H9 (cell line): ENCODE measurements at regions not wholly inside any gene's neighbourhood (a gene's known extent, or its start where the extent isn't known, plus 50 kb on each side); places are given as distances from the start of the nearest gene placed in this dataset.

ENCODE experiments used
- DNase-seq: peaks from one replicate; pipeline ENCODE4 v3.0.0-alpha.2; 2017
- H2AFZ ChIP-seq: one replicate; pipeline ENCODE4 v1.6.1; 2013; ENCODE audit warnings: mild to moderate bottlenecking, low read length, control low read depth, moderate library complexity
- H2AK5ac ChIP-seq: 2 replicates; pipeline ENCODE4 v1.6.1; 2013; ENCODE audit warnings: low read length, control low read depth, mixed read lengths; ENCODE audit not compliant: insufficient read length
- H2BK120ac ChIP-seq: one replicate; pipeline ENCODE4 v1.6.1; 2013; ENCODE audit warnings: low read depth, mild to moderate bottlenecking, low read length, control low read depth, inconsistent platforms; ENCODE audit not compliant: poor library complexity, severe bottlenecking
- H2BK12ac ChIP-seq: 2 replicates; pipeline ENCODE4 v1.6.1; 2013; ENCODE audit warnings: low read length, control low read depth, mixed read lengths, low read depth; ENCODE audit not compliant: insufficient read length
- H2BK15ac ChIP-seq: 2 replicates; pipeline ENCODE4 v1.6.1; 2013; ENCODE audit warnings: low read depth, low read length, control low read depth
- H2BK20ac ChIP-seq: one replicate; pipeline ENCODE4 v1.6.1; 2013; ENCODE audit warnings: low read depth, mild to moderate bottlenecking, low read length, control low read depth, inconsistent platforms; ENCODE audit not compliant: poor library complexity, severe bottlenecking
- H2BK5ac ChIP-seq: 2 replicates; pipeline ENCODE4 v1.6.1; 2013; ENCODE audit warnings: low read length, control low read depth, mixed read lengths; ENCODE audit not compliant: insufficient read length
- H3K14ac ChIP-seq: 2 replicates; pipeline ENCODE4 v1.6.1; 2013; ENCODE audit warnings: low read length, control low read depth; ENCODE audit not compliant: insufficient read depth
- H3K18ac ChIP-seq: 2 replicates; pipeline ENCODE4 v1.6.1; 2013; ENCODE audit warnings: low read depth, mild to moderate bottlenecking, mixed read lengths, low read length, control low read depth; ENCODE audit not compliant: insufficient read length
- H3K23ac ChIP-seq: 2 replicates; pipeline ENCODE4 v1.6.1; 2013; ENCODE audit warnings: low read length, control low read depth, mixed read lengths, low read depth; ENCODE audit not compliant: insufficient read length
- H3K23me2 ChIP-seq: 2 replicates; pipeline ENCODE4 v1.6.1; 2013; ENCODE audit warnings: low read depth, mild to moderate bottlenecking, mixed read lengths, low read length, control low read depth; ENCODE audit not compliant: insufficient read length, poor library complexity, severe bottlenecking
- H3K27ac ChIP-seq: 2 replicates; pipeline ENCODE4 v1.5.1; 2013; ENCODE audit warnings: low read length, control low read depth, mixed read lengths, low read depth; ENCODE audit not compliant: insufficient read length
- H3K27me3 ChIP-seq: 2 replicates; pipeline ENCODE4 v1.6.1; 2013; ENCODE audit warnings: low read length, control low read depth, inconsistent platforms; ENCODE audit not compliant: insufficient read depth
- H3K4ac ChIP-seq: 2 replicates; pipeline ENCODE4 v1.6.1; 2013; ENCODE audit warnings: low read depth, mild to moderate bottlenecking, control low read depth, inconsistent platforms, low read length, moderate library complexity
- H3K4me1 ChIP-seq: 2 replicates; pipeline ENCODE4 v1.6.1; 2013; ENCODE audit warnings: low read length, control low read depth, inconsistent platforms; ENCODE audit not compliant: insufficient read depth
- H3K4me2 ChIP-seq: 2 replicates; pipeline ENCODE4 v1.6.1; 2013; ENCODE audit warnings: low read length, control low read depth, mixed read lengths; ENCODE audit not compliant: insufficient read length, insufficient read depth
- H3K56ac ChIP-seq: 2 replicates; pipeline ENCODE4 v1.6.1; 2013; ENCODE audit warnings: low read depth, mild to moderate bottlenecking, mixed read lengths, low read length, control low read depth; ENCODE audit not compliant: insufficient read length
- H3K79me1 ChIP-seq: 2 replicates; pipeline ENCODE4 v1.6.1; 2013; ENCODE audit warnings: low read depth, mild to moderate bottlenecking, moderate library complexity, low read length, control low read depth, inconsistent platforms; ENCODE audit not compliant: insufficient read depth, poor library complexity, severe bottlenecking
- H3K79me2 ChIP-seq: 2 replicates; pipeline ENCODE4 v1.6.1; 2013; ENCODE audit warnings: low read length, control low read depth, inconsistent platforms; ENCODE audit not compliant: insufficient read depth
- H3K9ac ChIP-seq: 2 replicates; pipeline ENCODE4 v1.6.1; 2013; ENCODE audit warnings: low read length, control low read depth, mixed read lengths; ENCODE audit not compliant: insufficient read length; ENCODE audit errors: extremely low read depth
- H3K9me3 ChIP-seq: one replicate; pipeline ENCODE4 v1.6.1; 2013; ENCODE audit warnings: low read depth, low read length, inconsistent platforms; ENCODE audit not compliant: control insufficient read depth
- H3T11ph ChIP-seq: one replicate; pipeline ENCODE4 v1.6.1; 2013; ENCODE audit warnings: mild to moderate bottlenecking, low read length, control low read depth, inconsistent platforms
- H4K20me1 ChIP-seq: one replicate; pipeline ENCODE4 v1.6.1; 2013; ENCODE audit not compliant: control insufficient read depth, insufficient read length, insufficient read depth
- H4K5ac ChIP-seq: 2 replicates; pipeline ENCODE4 v1.6.1; 2013; ENCODE audit warnings: low read depth, mild to moderate bottlenecking, mixed read lengths, low read length, control low read depth; ENCODE audit not compliant: insufficient read length
- H4K8ac ChIP-seq: replicated peaks from 2 replicates; pipeline ENCODE4 v1.6.1; 2013; ENCODE audit warnings: low read length, control low read depth, mixed read lengths, low read depth; ENCODE audit not compliant: insufficient read length
- H4K91ac ChIP-seq: 2 replicates; pipeline ENCODE4 v1.6.1; 2013; ENCODE audit warnings: low read depth, mild to moderate bottlenecking, moderate library complexity, mixed read lengths, low read length, control low read depth; ENCODE audit not compliant: insufficient read length
- H3K27ac Mint-ChIP-seq, 3 experiments: 2 replicates in 2 of 3; 3 replicates in 1 of 3; pipeline ENCODE4 v1.8.0; 2020 to 2021; ENCODE audit warnings: mixed read lengths in 3 of 3, mild to moderate bottlenecking in 1 of 3, moderate library complexity in 1 of 3
- H3K27me3 Mint-ChIP-seq: 2 replicates; pipeline ENCODE4 v1.8.0; 2021; ENCODE audit warnings: low read depth, mild to moderate bottlenecking, moderate library complexity, mixed read lengths
- H3K36me3 Mint-ChIP-seq, 3 experiments: 2 replicates in 2 of 3; 3 replicates in 1 of 3; pipeline ENCODE4 v1.8.0; 2020 to 2021; ENCODE audit warnings: low read depth in 3 of 3, mixed read lengths in 3 of 3; ENCODE audit not compliant: insufficient read depth in 1 of 3
- H3K4me1 Mint-ChIP-seq, 2 experiments: 2 replicates each; pipeline ENCODE4 v1.8.0; 2020; ENCODE audit warnings: mixed read lengths in 2 of 2
- H3K4me3 Mint-ChIP-seq, 2 experiments: 2 replicates in 1 of 2; 3 replicates in 1 of 2; pipeline ENCODE4 v1.8.0; 2020 to 2021; ENCODE audit warnings: mild to moderate bottlenecking in 2 of 2, mixed read lengths in 2 of 2, moderate library complexity in 1 of 2
- H3K9me3 Mint-ChIP-seq, 2 experiments: 2 replicates in 1 of 2; 3 replicates in 1 of 2; pipeline ENCODE4 v1.8.0; 2020; ENCODE audit warnings: mild to moderate bottlenecking in 2 of 2, mixed read lengths in 2 of 2, moderate library complexity in 1 of 2
- CTCF ChIP-seq: fragments of 200-600 bp; sonication (generic); conservative IDR thresholded peaks from 3 replicates; pipeline ENCODE4 v1.8.0; 2021; ENCODE audit warnings: antibody characterized with exemption, mild to moderate bottlenecking
- WGBS: extraction: QIAGEN DNeasy Blood & Tissue Kit; methylation state at CpG from one replicate; pipeline ENCODE4 v1.1.7; 2013; ENCODE audit warnings: missing lambda C conversion rate, low lambda C conversion rate, mixed read lengths; ENCODE audit not compliant: insufficient read length; ENCODE audit errors: extremely low coverage; 5-methylcytosine and 5-hydroxymethylcytosine counted together

GRCh38 chr9:653421-653820 is 188.1 kb upstream of the DMRT1 start:
- no peak overlapping the region for H2BK15ac ChIP-seq
- Mint-ChIP-seq H3K27ac (no peak overlapping the region), H3K4me1 (peaks cover 38 to 57% of the 10 kb centered on the region in 2 experiments), H3K9me3 (no peaks in the 10 kb centered on the region; a peak in 1 of 5 replicates), H3K27me3 (peaks cover 10% of the 10 kb centered on the region), H3K36me3 (no peaks in the 10 kb centered on the region), H3K4me3 (no peak overlapping the region)
- H2AFZ ChIP-seq: no peak overlapping the region
- H3K27ac ChIP-seq: no peak overlapping the region
- no CpG with 5 or more reads among the region's 2 CpGs for WGBS
- H3K79me2 ChIP-seq: no peaks in the 10 kb centered on the region; the same call in 1 of the 2 replicates
- no peak overlapping the region for H4K5ac ChIP-seq
- no peaks in the 10 kb centered on the region for H3K27me3 ChIP-seq
- TF ChIP-seq CTCF: no peak
- no peak for DNase-seq
- H4K8ac ChIP-seq: no peak overlapping the region
- no peak overlapping the region for H2BK12ac ChIP-seq
- no peak overlapping the region for H2BK20ac ChIP-seq
- no peak overlapping the region for H3K56ac ChIP-seq
- H3T11ph ChIP-seq: no peak overlapping the region
- no peak overlapping the region for H3K4me2 ChIP-seq
- no peaks in the 10 kb centered on the region for H4K20me1 ChIP-seq
- H3K9me3 ChIP-seq: no peaks in the 10 kb centered on the region
- no peak overlapping the region for H3K4ac ChIP-seq
- H2BK5ac ChIP-seq: no peak overlapping the region
- no peak overlapping the region for H3K14ac ChIP-seq
- peaks cover 3% of the 10 kb centered on the region for H3K79me1 ChIP-seq
- no peak overlapping the region for H2AK5ac ChIP-seq
- no peak overlapping the region for H2BK120ac ChIP-seq
- H3K9ac ChIP-seq: no peak overlapping the region
- no peak overlapping the region for H3K23ac ChIP-seq
- no peak overlapping the region for H4K91ac ChIP-seq
- peaks cover 7% of the 10 kb centered on the region; the same call in 1 of the 2 replicates for H3K4me1 ChIP-seq
- H3K23me2 ChIP-seq: no peaks in the 10 kb centered on the region
- no peak overlapping the region for H3K18ac ChIP-seq
